Femur (tissue), 1 donor: ENCODE measurements at regions not wholly inside any gene's neighbourhood (a gene's known extent, or its start where the extent isn't known, plus 50 kb on each side); places are given as distances from the start of the nearest gene placed in this dataset.

Source experiments
- DNase-seq: peaks from one replicate; pipeline ENCODE4 v3.0.0-alpha.2; 2017

GRCh38 chr2:186919296-186919695, 70.3 kb upstream of the ZSWIM2 start:
- DNase-seq: peak; percentile 46

- peak; percentile 41 for DNase-seq
Observed at GRCh38 chr2:186918495-186918894, 69.5 kb upstream of the ZSWIM2 start.

DNA sequence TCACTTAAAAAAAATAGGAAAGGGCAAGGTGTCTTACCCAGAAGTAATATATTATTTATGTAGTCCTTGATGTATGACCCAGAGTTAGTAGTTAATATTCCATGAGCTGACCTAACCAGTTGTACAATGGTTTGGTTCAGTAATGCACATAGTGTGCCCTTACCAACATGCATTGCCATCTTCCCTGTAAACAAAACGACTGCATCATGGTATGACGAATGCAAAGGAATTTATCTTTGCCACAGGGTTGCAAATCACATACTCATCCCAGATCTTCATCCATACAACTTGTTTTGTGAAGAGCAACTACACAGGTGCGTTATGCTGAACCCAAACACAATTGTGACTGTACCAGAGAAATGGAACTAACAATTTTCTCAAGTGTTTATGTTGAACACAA, 68.9 kb upstream of the ZSWIM2 start:
- DNase-seq: no peak

GRCh38 chr2:186913870-186914269, 64.9 kb upstream of the ZSWIM2 start:
- DNase-seq: no peak

DNA sequence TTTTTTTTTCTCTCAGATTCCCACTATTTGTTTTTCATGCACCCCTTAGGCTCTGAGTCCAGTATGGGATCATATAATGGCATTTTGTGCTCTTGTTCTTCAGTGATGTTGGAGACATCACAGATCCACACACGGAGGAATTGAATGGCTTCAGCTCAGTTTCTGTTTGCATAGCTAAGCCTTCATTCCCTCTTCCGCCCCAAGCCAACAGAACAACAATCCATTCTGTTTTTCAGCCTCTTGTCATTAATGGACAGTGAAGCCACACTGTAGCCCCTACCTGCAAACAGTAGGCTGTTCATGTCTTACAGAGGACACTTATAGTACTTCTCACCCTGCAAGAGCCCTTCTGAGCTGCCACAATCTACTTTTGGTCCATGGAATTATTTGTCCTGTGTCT, 64.0 kb upstream of the ZSWIM2 start:
- DNase-seq: no peak

- DNase-seq: no peak
Observed at GRCh38 chr2:186911551-186912085, 62.6 kb upstream of the ZSWIM2 start.

- DNase-seq: no peak
Observed at GRCh38 chr2:186910996-186911395, 62.0 kb upstream of the ZSWIM2 start.

DNA sequence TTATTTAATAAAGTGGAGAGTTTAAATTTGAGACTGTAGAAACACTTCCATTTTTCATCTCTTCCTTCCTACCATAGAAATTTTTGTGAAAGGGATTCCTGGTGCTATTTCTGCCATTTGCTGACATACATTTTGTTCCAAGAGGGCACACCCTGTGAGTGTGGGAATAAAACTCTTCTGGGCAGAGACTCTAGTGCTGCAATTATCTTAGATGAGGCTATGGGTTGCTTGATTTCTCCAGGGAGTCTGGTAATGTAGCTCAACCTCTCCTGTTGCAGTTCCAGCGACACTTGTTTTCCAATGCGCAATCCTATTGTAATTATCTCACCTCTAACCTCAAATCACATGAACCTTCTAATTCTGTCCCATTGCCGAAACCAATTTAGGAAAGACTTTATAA, 60.1 kb upstream of the ZSWIM2 start:
- DNase-seq: no peak

DNA sequence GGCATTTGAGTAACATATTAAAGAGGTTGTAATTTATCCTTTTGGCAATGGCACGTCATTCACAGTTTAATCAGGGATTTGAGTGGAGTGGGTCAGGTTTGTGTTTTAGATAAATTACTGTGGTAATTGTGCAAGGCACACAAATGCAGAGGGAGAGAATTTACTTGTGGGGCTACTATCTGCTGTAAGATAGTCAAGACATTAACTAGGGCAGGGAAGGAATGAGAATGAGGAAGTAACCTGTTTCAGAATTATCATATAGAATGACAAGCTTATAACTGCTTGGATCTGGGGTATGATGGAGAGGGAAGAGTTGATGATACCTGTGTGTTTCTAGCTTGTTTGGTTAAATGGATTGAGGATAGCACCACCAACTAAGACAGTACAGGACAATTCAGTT, 58.9 kb upstream of the ZSWIM2 start:
- DNase-seq: no peak

- DNase-seq: no peak
Observed at GRCh38 chr2:186903216-186903615, 54.2 kb upstream of the ZSWIM2 start.
